ENCODE measurements at regions not wholly inside any gene's neighbourhood (a gene's known extent, or its start where the extent isn't known, plus 50 kb on each side); places are given as distances from the start of the nearest gene placed in this dataset.

DNA sequence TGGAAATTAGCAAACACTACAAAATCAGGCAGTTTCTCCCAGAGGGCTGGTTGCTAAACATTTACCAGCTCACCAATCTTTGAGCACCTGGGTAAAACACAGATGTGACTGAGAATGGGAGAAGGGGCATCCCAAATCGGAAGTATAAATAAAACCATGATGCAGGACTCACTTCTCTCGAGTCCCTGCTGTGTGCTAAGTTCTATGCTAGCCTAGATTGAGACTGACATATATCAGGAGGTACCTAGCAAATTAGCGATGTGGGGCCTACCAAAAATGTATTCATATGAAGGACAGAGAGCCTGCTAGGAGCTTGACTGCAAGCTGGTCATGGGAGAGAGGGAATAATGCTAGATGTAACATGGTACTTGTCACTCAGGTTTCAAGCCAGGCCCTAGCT, 171.9 kb upstream of the PGRMC2 start:
- Mint-ChIP-seq H3K27ac (peak overlapping the region; percentile 58), H3K4me3 (no peak overlapping the region), H3K36me3 (ENCODE audit: low read depth) (peaks cover 3% of the 10 kb centered on the region), H3K4me1 (peaks cover 21% of the 10 kb centered on the region), H3K27me3 (ENCODE audit: low read depth, poor library complexity) (no peaks in the 10 kb centered on the region), H3K9me3 (no peaks in the 10 kb centered on the region)
- TF ChIP-seq, protein P1, sequence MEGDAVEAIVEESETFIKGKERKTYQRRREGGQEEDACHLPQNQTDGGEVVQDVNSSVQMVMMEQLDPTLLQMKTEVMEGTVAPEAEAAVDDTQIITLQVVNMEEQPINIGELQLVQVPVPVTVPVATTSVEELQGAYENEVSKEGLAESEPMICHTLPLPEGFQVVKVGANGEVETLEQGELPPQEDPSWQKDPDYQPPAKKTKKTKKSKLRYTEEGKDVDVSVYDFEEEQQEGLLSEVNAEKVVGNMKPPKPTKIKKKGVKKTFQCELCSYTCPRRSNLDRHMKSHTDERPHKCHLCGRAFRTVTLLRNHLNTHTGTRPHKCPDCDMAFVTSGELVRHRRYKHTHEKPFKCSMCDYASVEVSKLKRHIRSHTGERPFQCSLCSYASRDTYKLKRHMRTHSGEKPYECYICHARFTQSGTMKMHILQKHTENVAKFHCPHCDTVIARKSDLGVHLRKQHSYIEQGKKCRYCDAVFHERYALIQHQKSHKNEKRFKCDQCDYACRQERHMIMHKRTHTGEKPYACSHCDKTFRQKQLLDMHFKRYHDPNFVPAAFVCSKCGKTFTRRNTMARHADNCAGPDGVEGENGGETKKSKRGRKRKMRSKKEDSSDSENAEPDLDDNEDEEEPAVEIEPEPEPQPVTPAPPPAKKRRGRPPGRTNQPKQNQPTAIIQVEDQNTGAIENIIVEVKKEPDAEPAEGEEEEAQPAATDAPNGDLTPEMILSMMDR (IDR thresholded peaks at IDR 0.05): no peak
- DNase-seq: no peak

DNA sequence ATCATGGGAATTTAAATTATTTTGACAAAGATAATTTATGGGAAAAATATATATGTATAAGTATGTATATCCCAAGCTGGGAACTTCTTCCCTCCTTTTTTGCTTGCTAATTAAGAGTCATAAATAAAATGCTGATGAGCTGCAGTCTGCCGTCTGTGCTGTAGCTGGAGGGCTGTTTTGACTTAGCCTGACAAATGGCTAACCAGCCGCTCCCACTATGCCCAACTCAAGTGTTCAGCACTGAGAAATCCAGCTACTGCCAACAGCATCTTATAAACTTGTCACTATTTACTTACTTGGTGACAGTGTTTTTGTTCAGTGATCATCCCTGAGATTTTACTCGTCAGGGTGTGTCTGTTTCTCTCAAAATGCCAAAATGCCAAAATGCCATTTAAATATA, 171.2 kb upstream of the PGRMC2 start:
- peaks cover 26% of the 10 kb centered on the region for H3K4me1 Mint-ChIP-seq
- no peaks in the 10 kb centered on the region for H3K36me3 Mint-ChIP-seq (ENCODE audit: low read depth)
- TF ChIP-seq, protein P1 (IDR thresholded peaks at IDR 0.05): no peak
- DNase-seq: no peak
- H3K27me3 Mint-ChIP-seq (ENCODE audit: low read depth, poor library complexity): no peaks in the 10 kb centered on the region
- no peaks in the 10 kb centered on the region for H3K9me3 Mint-ChIP-seq
- no peak overlapping the region for H3K4me3 Mint-ChIP-seq
- no peak overlapping the region for H3K27ac Mint-ChIP-seq

DNA sequence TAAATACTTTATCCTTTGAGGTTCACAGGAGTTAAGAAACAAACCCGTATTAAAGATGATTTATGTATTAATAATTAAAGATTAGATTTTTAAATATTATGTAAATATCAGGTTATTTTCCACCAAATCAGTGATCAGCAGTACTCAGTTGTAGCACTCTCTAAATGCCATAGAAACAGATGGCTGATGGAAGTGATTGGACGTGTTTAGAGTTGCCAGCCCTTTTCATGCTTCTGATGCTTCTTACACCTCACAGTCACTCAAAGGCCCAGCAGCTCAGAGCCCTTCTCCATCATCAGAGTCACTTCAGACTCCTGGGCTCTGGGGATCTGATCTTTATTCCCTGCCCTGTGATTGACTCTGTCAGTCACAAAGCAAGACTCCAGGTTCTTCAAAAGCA, 170.1 kb upstream of the PGRMC2 start:
- TF ChIP-seq, protein P1 (IDR thresholded peaks at IDR 0.05): no peak
- Mint-ChIP-seq H3K27ac (peak overlapping the region; percentile 83), H3K36me3 (ENCODE audit: low read depth) (no peaks in the 10 kb centered on the region), H3K27me3 (ENCODE audit: low read depth, poor library complexity) (no peaks in the 10 kb centered on the region), H3K4me1 (peaks cover 30% of the 10 kb centered on the region), H3K9me3 (no peaks in the 10 kb centered on the region), H3K4me3 (no peak overlapping the region)
- DNase-seq: no peak

DNA sequence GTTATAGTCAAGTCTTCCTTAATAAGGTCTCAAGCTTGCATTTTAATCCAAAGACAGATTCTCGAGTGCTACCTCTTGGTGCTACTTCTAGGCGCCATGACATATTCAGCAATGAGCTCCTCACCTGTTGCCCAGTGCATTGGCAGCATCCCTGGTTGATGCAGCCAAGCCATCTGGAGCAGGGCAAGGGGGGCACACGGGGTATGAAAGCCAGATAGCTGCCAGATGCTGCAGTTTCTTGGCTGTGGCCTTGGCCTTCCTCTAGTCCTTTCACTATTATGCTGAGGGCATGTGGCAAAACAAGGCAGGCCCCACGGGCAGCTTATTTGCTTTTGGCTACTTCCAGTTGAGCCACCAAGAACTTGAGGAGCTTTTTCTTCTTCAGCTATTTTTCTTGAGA, 168.6 kb upstream of the PGRMC2 start:
- Mint-ChIP-seq H3K4me3 (no peak overlapping the region), H3K27me3 (ENCODE audit: low read depth, poor library complexity) (no peaks in the 10 kb centered on the region), H3K36me3 (ENCODE audit: low read depth) (no peaks in the 10 kb centered on the region), H3K27ac (no peak overlapping the region), H3K4me1 (peaks cover 34% of the 10 kb centered on the region), H3K9me3 (no peaks in the 10 kb centered on the region)
- TF ChIP-seq, protein P1 (IDR thresholded peaks at IDR 0.05): no peak
- no peak for DNase-seq

DNA sequence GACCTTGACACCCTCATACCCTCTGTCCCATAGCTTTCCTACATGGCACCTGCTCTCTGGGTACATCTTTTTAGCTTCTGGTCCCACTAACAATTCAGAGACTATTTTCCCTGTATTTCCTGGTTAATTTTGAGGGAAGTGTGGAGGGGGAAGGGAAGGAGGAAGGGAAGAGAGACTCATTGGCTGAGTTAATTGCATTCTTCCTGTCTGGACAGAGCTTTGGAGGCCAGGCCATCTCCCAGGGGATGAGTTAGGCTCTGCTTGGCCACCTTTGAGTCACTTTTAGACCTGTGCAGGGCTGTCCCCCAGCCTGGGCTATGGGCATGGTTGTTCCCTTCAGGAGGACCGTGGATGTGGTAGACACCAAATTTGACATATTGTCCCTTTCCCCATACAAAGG, 167.9 kb upstream of the PGRMC2 start:
- H3K27ac Mint-ChIP-seq: no peak overlapping the region

DNA sequence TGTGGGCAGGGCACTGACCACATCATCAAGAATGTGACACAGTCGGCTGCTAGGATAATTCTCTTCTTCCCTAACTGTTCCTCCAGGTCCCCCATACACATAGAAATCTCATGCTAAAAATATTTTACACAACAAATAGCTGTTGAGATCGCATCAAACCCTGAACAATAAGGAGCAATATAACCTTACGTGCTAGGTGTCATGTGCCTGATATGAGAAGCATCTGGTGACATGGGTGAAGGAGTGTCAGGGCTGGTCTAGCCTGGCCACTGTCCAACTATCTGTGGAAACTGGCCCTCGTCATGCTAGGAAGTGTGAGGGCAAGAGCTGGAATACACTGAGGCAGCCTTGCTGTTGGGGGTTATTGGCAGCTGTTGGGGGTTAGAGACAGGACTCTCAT, 167.3 kb upstream of the PGRMC2 start:
- Mint-ChIP-seq H3K9me3 (no peaks in the 10 kb centered on the region), H3K27me3 (ENCODE audit: low read depth, poor library complexity) (no peaks in the 10 kb centered on the region), H3K27ac (no peak overlapping the region), H3K4me3 (no peak overlapping the region), H3K36me3 (ENCODE audit: low read depth) (no peaks in the 10 kb centered on the region), H3K4me1 (peaks cover 34% of the 10 kb centered on the region)
- DNase-seq: no peak
- TF ChIP-seq, protein P1 (IDR thresholded peaks at IDR 0.05): no peak

More for the DNA sequence above, 167.9 kb upstream of the PGRMC2 start:
- Mint-ChIP-seq H3K36me3 (ENCODE audit: low read depth) (no peaks in the 10 kb centered on the region), H3K4me1 (peaks cover 34% of the 10 kb centered on the region), H3K9me3 (no peaks in the 10 kb centered on the region), H3K27me3 (ENCODE audit: low read depth, poor library complexity) (no peaks in the 10 kb centered on the region), H3K4me3 (no peak overlapping the region)
- no peak for DNase-seq
- TF ChIP-seq, protein P1 (IDR thresholded peaks at IDR 0.05): no peak

Measured in nephron progenitor cell (in vitro differentiated cells).